HCT116 (cell line): ENCODE measurements at regions not wholly inside any gene's neighbourhood (a gene's known extent, or its start where the extent isn't known, plus 50 kb on each side); places are given as distances from the start of the nearest gene placed in this dataset.

Experiments used
- CEBPB ChIP-seq: IDR thresholded peaks from 2 replicates; pipeline ENCODE4 v1.6.1; 2012; ENCODE audit warnings: low read depth
- EZH2phosphoT487 ChIP-seq: fragments of 200-600 bp; IDR thresholded peaks from 2 replicates; pipeline ENCODE4 v1.6.1; 2018; ENCODE audit warnings: antibody characterized with exemption, borderline replicate concordance
- POLR2A ChIP-seq: IDR thresholded peaks from 2 replicates; pipeline ENCODE4 v1.7.0; 2011; ENCODE audit warnings: borderline replicate concordance; ENCODE audit not compliant: insufficient read depth, insufficient read length; ENCODE audit errors: extremely low read depth
- POLR2AphosphoS5 ChIP-seq: IDR thresholded peaks from 2 replicates; pipeline ENCODE4 v1.6.1; 2011; ENCODE audit warnings: mild to moderate bottlenecking, low read depth, low read length, moderate library complexity
- RAD21 ChIP-seq: IDR thresholded peaks from 2 replicates; pipeline ENCODE4 v1.6.1; 2012; ENCODE audit warnings: low read depth, mild to moderate bottlenecking
- SIN3A ChIP-seq: IDR thresholded peaks from 2 replicates; pipeline ENCODE4 v1.6.1; 2012; ENCODE audit warnings: low read depth
- SP1 ChIP-seq: IDR thresholded peaks from 2 replicates; pipeline ENCODE4 v1.6.1; 2012; ENCODE audit warnings: low read depth
- YY1 ChIP-seq: IDR thresholded peaks from 2 replicates; pipeline ENCODE4 v1.6.1; 2011; ENCODE audit warnings: low read length, low read depth, moderate library complexity, mild to moderate bottlenecking; ENCODE audit not compliant: insufficient replicate concordance; ENCODE audit errors: extremely low read depth
- ZNF274 ChIP-seq: fragments of 200-500 bp; sonication (Bioruptor generic); IDR thresholded peaks from 2 replicates; pipeline ENCODE4 v1.6.1; 2014; ENCODE audit warnings: mild to moderate bottlenecking, low read depth, low read length, inconsistent platforms
- TF ChIP-seq, protein P1 (sequence below), 3 experiments: fragments of 200-600 bp in 1 of 3; sonication (generic) in 1 of 3; IDR thresholded peaks in 2 of 3; conservative IDR thresholded peaks in 1 of 3; 2 replicates each; pipeline ENCODE4 v1.5.1; 2012 to 2017; ENCODE audit warnings: low read depth in 2 of 3, low read length in 2 of 3, antibody characterized with exemption in 1 of 3, borderline replicate concordance in 1 of 3, control low read depth in 1 of 3, mild to moderate bottlenecking in 1 of 3, mixed read lengths in 1 of 3, mixed run types in 1 of 3, moderate library complexity in 1 of 3; ENCODE audit not compliant: insufficient read depth in 1 of 3
- TF ChIP-seq, protein P2 (sequence below): IDR thresholded peaks from 2 replicates; pipeline ENCODE4 v1.6.1; 2012; ENCODE audit warnings: low read depth
- TF ChIP-seq, protein P3 (sequence below): IDR thresholded peaks from 2 replicates; pipeline ENCODE4 v1.6.1; 2012
- TF ChIP-seq, protein P4 (sequence below): IDR thresholded peaks from 2 replicates; pipeline ENCODE4 v1.6.1; 2011; ENCODE audit warnings: mild to moderate bottlenecking, low read length, moderate library complexity; ENCODE audit not compliant: insufficient replicate concordance; ENCODE audit errors: extremely low read depth

DNA sequence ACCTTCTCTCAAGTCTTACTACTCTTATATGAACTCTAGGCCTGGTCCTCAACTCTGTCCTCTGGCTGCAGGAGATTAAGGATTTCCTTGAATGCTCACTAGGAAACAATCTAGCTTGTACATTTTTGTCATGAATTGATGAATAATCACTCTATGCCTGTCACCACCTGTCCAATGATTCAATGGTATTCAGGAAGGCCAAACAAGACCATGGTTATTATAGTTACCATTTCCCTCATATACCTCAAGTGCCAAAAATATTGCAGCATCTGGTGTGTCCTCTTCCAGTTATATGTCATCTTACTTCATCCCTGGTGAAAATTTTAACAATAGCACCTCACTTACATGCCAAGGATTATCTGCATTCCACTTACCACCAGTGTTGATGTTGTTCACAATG lies 179.0 kb upstream of the MOCS2 start:
- TF ChIP-seq SIN3A (no peak), CEBPB (no peak), POLR2A (no peak), YY1 (no peak), POLR2AphosphoS5 (no peak), RAD21 (no peak), ZNF274 (no peak), EZH2phosphoT487 (no peak), SP1 (no peak)
- TF ChIP-seq, protein P1, sequence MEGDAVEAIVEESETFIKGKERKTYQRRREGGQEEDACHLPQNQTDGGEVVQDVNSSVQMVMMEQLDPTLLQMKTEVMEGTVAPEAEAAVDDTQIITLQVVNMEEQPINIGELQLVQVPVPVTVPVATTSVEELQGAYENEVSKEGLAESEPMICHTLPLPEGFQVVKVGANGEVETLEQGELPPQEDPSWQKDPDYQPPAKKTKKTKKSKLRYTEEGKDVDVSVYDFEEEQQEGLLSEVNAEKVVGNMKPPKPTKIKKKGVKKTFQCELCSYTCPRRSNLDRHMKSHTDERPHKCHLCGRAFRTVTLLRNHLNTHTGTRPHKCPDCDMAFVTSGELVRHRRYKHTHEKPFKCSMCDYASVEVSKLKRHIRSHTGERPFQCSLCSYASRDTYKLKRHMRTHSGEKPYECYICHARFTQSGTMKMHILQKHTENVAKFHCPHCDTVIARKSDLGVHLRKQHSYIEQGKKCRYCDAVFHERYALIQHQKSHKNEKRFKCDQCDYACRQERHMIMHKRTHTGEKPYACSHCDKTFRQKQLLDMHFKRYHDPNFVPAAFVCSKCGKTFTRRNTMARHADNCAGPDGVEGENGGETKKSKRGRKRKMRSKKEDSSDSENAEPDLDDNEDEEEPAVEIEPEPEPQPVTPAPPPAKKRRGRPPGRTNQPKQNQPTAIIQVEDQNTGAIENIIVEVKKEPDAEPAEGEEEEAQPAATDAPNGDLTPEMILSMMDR (IDR thresholded peaks at IDR 0.05 in 2 of 3, conservative IDR thresholded peaks at IDR 0.05 in 1 of 3; ENCODE audit: borderline replicate concordance in 1 of 3, insufficient read depth in 1 of 3, low read depth in 2 of 3, low read length in 2 of 3), result no peak
- TF ChIP-seq, protein P2, sequence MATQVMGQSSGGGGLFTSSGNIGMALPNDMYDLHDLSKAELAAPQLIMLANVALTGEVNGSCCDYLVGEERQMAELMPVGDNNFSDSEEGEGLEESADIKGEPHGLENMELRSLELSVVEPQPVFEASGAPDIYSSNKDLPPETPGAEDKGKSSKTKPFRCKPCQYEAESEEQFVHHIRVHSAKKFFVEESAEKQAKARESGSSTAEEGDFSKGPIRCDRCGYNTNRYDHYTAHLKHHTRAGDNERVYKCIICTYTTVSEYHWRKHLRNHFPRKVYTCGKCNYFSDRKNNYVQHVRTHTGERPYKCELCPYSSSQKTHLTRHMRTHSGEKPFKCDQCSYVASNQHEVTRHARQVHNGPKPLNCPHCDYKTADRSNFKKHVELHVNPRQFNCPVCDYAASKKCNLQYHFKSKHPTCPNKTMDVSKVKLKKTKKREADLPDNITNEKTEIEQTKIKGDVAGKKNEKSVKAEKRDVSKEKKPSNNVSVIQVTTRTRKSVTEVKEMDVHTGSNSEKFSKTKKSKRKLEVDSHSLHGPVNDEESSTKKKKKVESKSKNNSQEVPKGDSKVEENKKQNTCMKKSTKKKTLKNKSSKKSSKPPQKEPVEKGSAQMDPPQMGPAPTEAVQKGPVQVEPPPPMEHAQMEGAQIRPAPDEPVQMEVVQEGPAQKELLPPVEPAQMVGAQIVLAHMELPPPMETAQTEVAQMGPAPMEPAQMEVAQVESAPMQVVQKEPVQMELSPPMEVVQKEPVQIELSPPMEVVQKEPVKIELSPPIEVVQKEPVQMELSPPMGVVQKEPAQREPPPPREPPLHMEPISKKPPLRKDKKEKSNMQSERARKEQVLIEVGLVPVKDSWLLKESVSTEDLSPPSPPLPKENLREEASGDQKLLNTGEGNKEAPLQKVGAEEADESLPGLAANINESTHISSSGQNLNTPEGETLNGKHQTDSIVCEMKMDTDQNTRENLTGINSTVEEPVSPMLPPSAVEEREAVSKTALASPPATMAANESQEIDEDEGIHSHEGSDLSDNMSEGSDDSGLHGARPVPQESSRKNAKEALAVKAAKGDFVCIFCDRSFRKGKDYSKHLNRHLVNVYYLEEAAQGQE, result no peak
- TF ChIP-seq, protein P3, sequence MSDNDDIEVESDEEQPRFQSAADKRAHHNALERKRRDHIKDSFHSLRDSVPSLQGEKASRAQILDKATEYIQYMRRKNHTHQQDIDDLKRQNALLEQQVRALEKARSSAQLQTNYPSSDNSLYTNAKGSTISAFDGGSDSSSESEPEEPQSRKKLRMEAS, result no peak
- TF ChIP-seq, protein P4, sequence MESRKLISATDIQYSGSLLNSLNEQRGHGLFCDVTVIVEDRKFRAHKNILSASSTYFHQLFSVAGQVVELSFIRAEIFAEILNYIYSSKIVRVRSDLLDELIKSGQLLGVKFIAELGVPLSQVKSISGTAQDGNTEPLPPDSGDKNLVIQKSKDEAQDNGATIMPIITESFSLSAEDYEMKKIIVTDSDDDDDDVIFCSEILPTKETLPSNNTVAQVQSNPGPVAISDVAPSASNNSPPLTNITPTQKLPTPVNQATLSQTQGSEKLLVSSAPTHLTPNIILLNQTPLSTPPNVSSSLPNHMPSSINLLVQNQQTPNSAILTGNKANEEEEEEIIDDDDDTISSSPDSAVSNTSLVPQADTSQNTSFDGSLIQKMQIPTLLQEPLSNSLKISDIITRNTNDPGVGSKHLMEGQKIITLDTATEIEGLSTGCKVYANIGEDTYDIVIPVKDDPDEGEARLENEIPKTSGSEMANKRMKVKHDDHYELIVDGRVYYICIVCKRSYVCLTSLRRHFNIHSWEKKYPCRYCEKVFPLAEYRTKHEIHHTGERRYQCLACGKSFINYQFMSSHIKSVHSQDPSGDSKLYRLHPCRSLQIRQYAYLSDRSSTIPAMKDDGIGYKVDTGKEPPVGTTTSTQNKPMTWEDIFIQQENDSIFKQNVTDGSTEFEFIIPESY, result no peak
